Sigmoid colon (tissue), 6 donors: ENCODE measurements at regions not wholly inside any gene's neighbourhood (a gene's known extent, or its start where the extent isn't known, plus 50 kb on each side); places are given as distances from the start of the nearest gene placed in this dataset.

Experiments
- DNase-seq: peaks from one replicate; pipeline ENCODE4 v3.0.0-alpha.2; 2019
- H3K27ac ChIP-seq, 4 donors: fragments of 200-600 bp; sonication (generic); one replicate each; pipeline ENCODE4 v1.5.1; 2016 to 2019; ENCODE audit warnings: mild to moderate bottlenecking in 1 of 4
- H3K27me3 ChIP-seq, 3 donors: fragments of 200-600 bp; sonication (generic); one replicate each; pipeline ENCODE4 v1.5.1; 2019; ENCODE audit warnings: mild to moderate bottlenecking in 1 of 3
- H3K36me3 ChIP-seq, 4 donors: fragments of 200-600 bp; sonication (generic); one replicate each; pipeline ENCODE4 v1.5.1; 2016 to 2019
- H3K4me1 ChIP-seq, 4 donors: fragments of 200-600 bp; sonication (generic); one replicate each; pipeline ENCODE4 v1.5.1; 2017 to 2019
- H3K4me3 ChIP-seq, 4 donors: fragments of 200-600 bp; sonication (generic); one replicate each; pipeline ENCODE4 v1.5.1; 2017 to 2019; ENCODE audit warnings: mild to moderate bottlenecking in 2 of 4, moderate library complexity in 1 of 4
- H3K9me3 ChIP-seq, 4 donors: fragments of 200-600 bp in 3 of 4; sonication (generic) in 3 of 4; one replicate each; pipeline versions ENCODE4 v1.5.1 to v1.6.1; 2013 to 2019
- EP300 ChIP-seq, 4 donors: sonication (generic); formaldehyde crosslinking; IDR thresholded peaks; one replicate each; pipeline ENCODE4 v1.6.1; 2017; ENCODE audit warnings: antibody characterized with exemption in 4 of 4
- POLR2A ChIP-seq, 2 donors: fragments of 450-650 bp; IDR thresholded peaks; one replicate each; pipeline ENCODE4 v1.6.1; 2016; ENCODE audit warnings: antibody characterized with exemption in 2 of 2, mild to moderate bottlenecking in 2 of 2, moderate library complexity in 2 of 2
- POLR2AphosphoS5 ChIP-seq, 4 donors: sonication (generic); formaldehyde crosslinking; IDR thresholded peaks; one replicate each; pipeline ENCODE4 v1.6.1; 2017; ENCODE audit warnings: antibody characterized with exemption in 4 of 4
- WGBS, 2 donors: extraction: QIAGEN DNeasy Blood & Tissue Kit; methylation state at CpG; one replicate each; pipeline ENCODE4 v1.1.7; 2013; 5-methylcytosine and 5-hydroxymethylcytosine counted together
- intact Hi-C: fragments of 100-400 bp; cut with DNase I; formaldehyde crosslinking; loops from one replicate; pipeline ENCODE4 v1.15.1; 2023
- TF ChIP-seq, protein P1 (sequence below), 4 experiments: fragments of 450-650 bp in 3 of 4; fragments of 200-600 bp in 1 of 4; IDR thresholded peaks; one replicate each; pipeline ENCODE4 v1.5.1; 2016 to 2019; ENCODE audit warnings: antibody characterized with exemption in 4 of 4, mild to moderate bottlenecking in 3 of 4, moderate library complexity in 2 of 4
- donor health status: healthy with polysubstance abuse.
- donor health status: healthy.

- Histone ChIP-seq H3K27me3 (no peaks in the 10 kb centered on the region), H3K4me3 (no peak overlapping the region), H3K4me1 (no peaks in the 10 kb centered on the region), H3K27ac (no peak overlapping the region), H3K36me3 (no peaks in the 10 kb centered on the region), H3K9me3 (no peaks in the 10 kb centered on the region)
- TF ChIP-seq POLR2A (IDR thresholded peaks at IDR 0.05) (no peak), EP300 (IDR thresholded peaks at IDR 0.05) (no peak), POLR2AphosphoS5 (IDR thresholded peaks at IDR 0.05) (no peak)
- TF ChIP-seq, protein P1, sequence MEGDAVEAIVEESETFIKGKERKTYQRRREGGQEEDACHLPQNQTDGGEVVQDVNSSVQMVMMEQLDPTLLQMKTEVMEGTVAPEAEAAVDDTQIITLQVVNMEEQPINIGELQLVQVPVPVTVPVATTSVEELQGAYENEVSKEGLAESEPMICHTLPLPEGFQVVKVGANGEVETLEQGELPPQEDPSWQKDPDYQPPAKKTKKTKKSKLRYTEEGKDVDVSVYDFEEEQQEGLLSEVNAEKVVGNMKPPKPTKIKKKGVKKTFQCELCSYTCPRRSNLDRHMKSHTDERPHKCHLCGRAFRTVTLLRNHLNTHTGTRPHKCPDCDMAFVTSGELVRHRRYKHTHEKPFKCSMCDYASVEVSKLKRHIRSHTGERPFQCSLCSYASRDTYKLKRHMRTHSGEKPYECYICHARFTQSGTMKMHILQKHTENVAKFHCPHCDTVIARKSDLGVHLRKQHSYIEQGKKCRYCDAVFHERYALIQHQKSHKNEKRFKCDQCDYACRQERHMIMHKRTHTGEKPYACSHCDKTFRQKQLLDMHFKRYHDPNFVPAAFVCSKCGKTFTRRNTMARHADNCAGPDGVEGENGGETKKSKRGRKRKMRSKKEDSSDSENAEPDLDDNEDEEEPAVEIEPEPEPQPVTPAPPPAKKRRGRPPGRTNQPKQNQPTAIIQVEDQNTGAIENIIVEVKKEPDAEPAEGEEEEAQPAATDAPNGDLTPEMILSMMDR (IDR thresholded peaks at IDR 0.05): no peak
- 84 to 86% methylated on average over 19 of the region's 19 CpGs for WGBS, 2 donors
- intact Hi-C loops: no loop called here
- DNase-seq: no peak
Observed at GRCh38 chr10:130962240-130963051, 349.1 kb downstream of the TCERG1L start.

DNA sequence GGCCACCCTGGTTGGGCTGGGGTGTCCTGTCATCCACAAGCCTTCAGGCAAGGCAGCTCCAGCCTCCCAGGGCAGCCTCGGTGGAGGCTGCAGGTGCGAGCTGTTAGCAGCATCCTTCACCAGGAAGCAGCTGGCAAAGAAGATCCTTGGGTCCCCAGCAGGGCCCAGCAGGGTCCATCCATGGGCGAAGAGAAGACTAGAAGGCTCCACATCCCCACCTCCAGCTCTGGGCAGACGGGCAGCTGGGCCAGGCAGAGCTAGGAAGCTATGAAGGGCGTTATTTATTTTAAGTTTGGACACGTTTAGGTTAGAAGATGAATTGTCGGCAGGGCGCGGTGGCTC is 348.5 kb downstream of the TCERG1L start:
- Histone ChIP-seq H3K27me3 (no peaks in the 10 kb centered on the region), H3K4me1 (no peaks in the 10 kb centered on the region), H3K36me3 (no peaks in the 10 kb centered on the region), H3K4me3 (no peak overlapping the region), H3K27ac (no peak overlapping the region), H3K9me3 (no peaks in the 10 kb centered on the region)
- intact Hi-C loops: no loop called here
- TF ChIP-seq, protein P1 (IDR thresholded peaks at IDR 0.05): no peak
- TF ChIP-seq POLR2AphosphoS5 (IDR thresholded peaks at IDR 0.05): no peak
- DNase-seq: no peak
- 80 to 83% methylated on average over 9 of the region's 9 CpGs for WGBS, 2 donors

DNA sequence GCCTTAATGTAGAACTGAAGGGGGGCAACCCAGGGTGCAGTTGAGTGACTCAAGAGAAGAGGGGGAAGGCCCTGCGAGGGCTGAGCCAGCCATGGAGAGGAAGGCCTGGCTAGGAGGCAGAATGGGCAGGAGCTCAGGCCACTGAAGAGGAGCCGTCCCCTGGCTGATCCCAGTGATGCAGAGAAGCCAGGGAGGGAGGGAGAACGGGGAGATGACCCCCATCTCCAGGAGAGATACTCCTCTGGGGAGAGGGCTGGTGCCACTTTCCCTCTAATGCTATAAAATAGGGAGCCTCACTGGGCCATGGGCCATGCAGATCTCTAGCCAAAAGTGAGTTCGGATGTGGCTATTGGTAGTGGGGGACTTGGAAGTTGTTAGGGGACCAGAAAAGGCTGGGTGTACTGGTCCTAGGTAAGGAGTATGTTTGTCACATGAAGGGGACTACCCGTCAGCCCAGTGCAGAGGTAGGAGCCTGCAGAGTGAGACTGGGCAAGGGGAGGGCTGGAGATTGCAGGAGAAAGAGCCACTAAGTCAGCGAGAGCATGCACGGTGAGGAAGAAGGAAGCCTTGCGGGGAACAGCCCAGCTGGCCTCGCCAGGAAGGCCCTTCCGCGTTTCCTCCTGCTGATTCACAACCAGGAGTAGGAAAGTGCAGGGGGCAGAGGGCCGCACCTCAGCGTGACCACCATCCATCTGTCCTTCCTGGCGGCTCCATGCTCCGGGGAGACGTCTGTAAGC is 347.6 kb downstream of the TCERG1L start:
- TF ChIP-seq POLR2AphosphoS5 (IDR thresholded peaks at IDR 0.05) (no peak), POLR2A (IDR thresholded peaks at IDR 0.05) (no peak), EP300 (IDR thresholded peaks at IDR 0.05) (no peak)
- TF ChIP-seq, protein P1 (IDR thresholded peaks at IDR 0.05): no peak
- DNase-seq: no peak
- Histone ChIP-seq H3K4me3 (no peak overlapping the region), H3K36me3 (no peaks in the 10 kb centered on the region), H3K4me1 (no peaks in the 10 kb centered on the region), H3K9me3 (no peaks in the 10 kb centered on the region), H3K27me3 (no peaks in the 10 kb centered on the region), H3K27ac (no peak overlapping the region)
- 79 to 88% methylated on average over 16 of the region's 16 CpGs for WGBS, 2 donors
- intact Hi-C loops: no loop called here

DNA sequence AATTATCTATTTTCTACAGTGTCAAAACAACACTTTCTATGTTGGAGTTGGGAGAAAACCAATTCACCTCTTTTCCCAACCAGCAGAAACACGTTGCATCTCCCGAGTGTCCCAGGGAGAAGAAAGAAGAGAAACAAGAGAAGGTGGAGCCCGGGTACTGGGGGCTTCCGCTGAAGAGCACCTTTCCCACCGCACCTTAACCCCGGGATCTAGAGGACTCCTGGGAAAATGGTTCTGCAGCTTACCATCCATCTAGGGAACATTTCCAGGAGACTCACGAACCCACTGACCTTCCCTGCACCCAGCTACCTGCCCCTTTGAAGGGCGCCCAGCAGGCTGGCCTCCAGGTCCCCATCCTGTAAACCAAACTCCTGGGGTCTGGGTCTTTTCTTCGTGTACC is 346.8 kb downstream of the TCERG1L start:
- intact Hi-C loops: no loop called here
- no peaks in the 10 kb centered on the region for H3K4me1 ChIP-seq
- 79 to 83% methylated on average over 9 of the region's 9 CpGs for WGBS, 2 donors
- no peak for DNase-seq
- H3K27me3 ChIP-seq: no peaks in the 10 kb centered on the region
- H3K36me3 ChIP-seq: no peaks in the 10 kb centered on the region
- TF ChIP-seq POLR2A (IDR thresholded peaks at IDR 0.05): no peak
- TF ChIP-seq EP300 (IDR thresholded peaks at IDR 0.05): no peak
- TF ChIP-seq POLR2AphosphoS5 (IDR thresholded peaks at IDR 0.05): no peak
- TF ChIP-seq, protein P1 (IDR thresholded peaks at IDR 0.05): no peak
- no peaks in the 10 kb centered on the region for H3K9me3 ChIP-seq
- no peak overlapping the region for H3K4me3 ChIP-seq
- H3K27ac ChIP-seq: no peak overlapping the region
